ENCODE measurements at regions not wholly inside any gene's neighbourhood (a gene's known extent, or its start where the extent isn't known, plus 50 kb on each side); places are given as distances from the start of the nearest gene placed in this dataset.

- Mint-ChIP-seq H3K4me3 (no peak overlapping the region), H3K27me3 (no peaks in the 10 kb centered on the region), H3K9me3 (no peaks in the 10 kb centered on the region), H3K36me3 (no peaks in the 10 kb centered on the region), H3K27ac (no peak overlapping the region), H3K4me1 (no peaks in the 10 kb centered on the region)
- no peak for ATAC-seq (ENCODE audit: low read depth)
- no peak for DNase-seq (ENCODE audit: low spot score in 2 of 2)
Measured at GRCh38 chr10:52683776-52684175, 88.8 kb downstream of the MBL2 start.

- no peaks in the 10 kb centered on the region for H3K36me3 Mint-ChIP-seq
- no peaks in the 10 kb centered on the region for H3K27me3 Mint-ChIP-seq
- no peak overlapping the region for H3K4me3 Mint-ChIP-seq
- no peak overlapping the region for H3K27ac Mint-ChIP-seq
- DNase-seq (ENCODE audit: low spot score in 2 of 2) (no peak), ATAC-seq (ENCODE audit: low read depth) (no peak)
- H3K4me1 Mint-ChIP-seq: no peaks in the 10 kb centered on the region
- peaks cover 3% of the 10 kb centered on the region for H3K9me3 Mint-ChIP-seq
Measured at GRCh38 chr10:52688899-52689298, 83.7 kb downstream of the MBL2 start.

- no peak for DNase-seq (ENCODE audit: low spot score in 2 of 2)
- no peak for ATAC-seq (ENCODE audit: low read depth)
- H3K36me3 Mint-ChIP-seq: no peaks in the 10 kb centered on the region
- peaks cover 3% of the 10 kb centered on the region for H3K9me3 Mint-ChIP-seq
- no peaks in the 10 kb centered on the region for H3K27me3 Mint-ChIP-seq
- no peaks in the 10 kb centered on the region for H3K4me1 Mint-ChIP-seq
- H3K27ac Mint-ChIP-seq: no peak overlapping the region
- no peak overlapping the region for H3K4me3 Mint-ChIP-seq
Measured at GRCh38 chr10:52696232-52696631, 76.4 kb downstream of the MBL2 start.

GRCh38 chr10:52701647-52702046 lies 70.9 kb downstream of the MBL2 start:
- H3K27ac Mint-ChIP-seq: no peak overlapping the region
- no peaks in the 10 kb centered on the region for H3K27me3 Mint-ChIP-seq
- H3K4me1 Mint-ChIP-seq: no peaks in the 10 kb centered on the region
- H3K36me3 Mint-ChIP-seq: no peaks in the 10 kb centered on the region
- no peaks in the 10 kb centered on the region for H3K9me3 Mint-ChIP-seq
- ATAC-seq (ENCODE audit: low read depth) (no peak), DNase-seq (ENCODE audit: low spot score in 2 of 2) (no peak)
- no peak overlapping the region for H3K4me3 Mint-ChIP-seq

GRCh38 chr10:52703451-52703850 lies 69.1 kb downstream of the MBL2 start:
- Mint-ChIP-seq H3K27me3 (no peaks in the 10 kb centered on the region), H3K27ac (no peak overlapping the region), H3K9me3 (no peaks in the 10 kb centered on the region), H3K36me3 (no peaks in the 10 kb centered on the region), H3K4me1 (no peaks in the 10 kb centered on the region), H3K4me3 (no peak overlapping the region)
- ATAC-seq (ENCODE audit: low read depth) (no peak), DNase-seq (ENCODE audit: low spot score in 2 of 2) (no peak)

GRCh38 chr10:52703898-52704297 lies 68.7 kb downstream of the MBL2 start:
- ATAC-seq (ENCODE audit: low read depth) (no peak), DNase-seq (ENCODE audit: low spot score in 2 of 2) (no peak)
- Mint-ChIP-seq H3K4me3 (no peak overlapping the region), H3K27ac (no peak overlapping the region), H3K36me3 (no peaks in the 10 kb centered on the region), H3K4me1 (no peaks in the 10 kb centered on the region), H3K9me3 (no peaks in the 10 kb centered on the region), H3K27me3 (no peaks in the 10 kb centered on the region)

GRCh38 chr10:52706332-52707070 lies 66.1 kb downstream of the MBL2 start:
- ATAC-seq (ENCODE audit: low read depth): no peak
- DNase-seq (ENCODE audit: low spot score in 2 of 2): no peak
- no peaks in the 10 kb centered on the region for H3K4me1 Mint-ChIP-seq
- no peaks in the 10 kb centered on the region for H3K36me3 Mint-ChIP-seq
- H3K4me3 Mint-ChIP-seq: no peak overlapping the region
- no peaks in the 10 kb centered on the region for H3K27me3 Mint-ChIP-seq
- H3K27ac Mint-ChIP-seq: no peak overlapping the region
- no peaks in the 10 kb centered on the region for H3K9me3 Mint-ChIP-seq

Data from memory B cell (primary cell).